ENCODE measurements at regions not wholly inside any gene's neighbourhood (a gene's known extent, or its start where the extent isn't known, plus 50 kb on each side); places are given as distances from the start of the nearest gene placed in this dataset.
A peak's percentile ranks its signal among the peaks of the same experiment; 100 is the strongest.

DNA sequence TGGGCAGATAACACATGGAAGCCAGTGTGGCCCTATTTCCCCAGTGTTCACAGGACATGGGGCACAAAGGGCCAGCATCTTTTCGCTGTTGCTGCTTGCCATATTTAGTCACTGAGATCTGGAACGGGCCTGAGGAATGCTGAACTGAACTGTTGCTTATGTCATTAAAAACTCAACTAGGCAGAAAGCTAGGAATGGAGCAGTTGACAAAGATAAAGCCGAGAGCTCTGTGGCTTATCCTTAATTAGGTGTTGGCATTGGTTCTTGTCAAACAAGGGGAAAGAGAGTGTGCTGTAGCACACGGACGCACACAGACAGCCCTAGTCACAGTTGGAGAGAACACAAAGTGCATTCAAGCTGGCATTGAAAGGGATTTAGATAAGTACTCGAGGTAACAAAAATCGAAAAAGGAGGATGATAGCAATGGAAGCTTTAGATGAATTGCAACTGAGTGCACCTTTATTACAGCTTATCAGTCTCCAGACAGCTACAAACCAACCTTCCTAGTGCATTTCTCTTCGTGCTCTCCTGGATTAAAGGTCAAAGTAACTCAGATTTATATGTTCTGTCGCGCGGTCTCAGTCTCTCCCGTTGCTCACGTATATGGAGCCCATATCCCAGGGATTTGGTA is 450.2 kb upstream of the ZNF608 start:
- no peak for TF ChIP-seq POLR2A (IDR thresholded peaks at IDR 0.05)
- TF ChIP-seq, protein P1, sequence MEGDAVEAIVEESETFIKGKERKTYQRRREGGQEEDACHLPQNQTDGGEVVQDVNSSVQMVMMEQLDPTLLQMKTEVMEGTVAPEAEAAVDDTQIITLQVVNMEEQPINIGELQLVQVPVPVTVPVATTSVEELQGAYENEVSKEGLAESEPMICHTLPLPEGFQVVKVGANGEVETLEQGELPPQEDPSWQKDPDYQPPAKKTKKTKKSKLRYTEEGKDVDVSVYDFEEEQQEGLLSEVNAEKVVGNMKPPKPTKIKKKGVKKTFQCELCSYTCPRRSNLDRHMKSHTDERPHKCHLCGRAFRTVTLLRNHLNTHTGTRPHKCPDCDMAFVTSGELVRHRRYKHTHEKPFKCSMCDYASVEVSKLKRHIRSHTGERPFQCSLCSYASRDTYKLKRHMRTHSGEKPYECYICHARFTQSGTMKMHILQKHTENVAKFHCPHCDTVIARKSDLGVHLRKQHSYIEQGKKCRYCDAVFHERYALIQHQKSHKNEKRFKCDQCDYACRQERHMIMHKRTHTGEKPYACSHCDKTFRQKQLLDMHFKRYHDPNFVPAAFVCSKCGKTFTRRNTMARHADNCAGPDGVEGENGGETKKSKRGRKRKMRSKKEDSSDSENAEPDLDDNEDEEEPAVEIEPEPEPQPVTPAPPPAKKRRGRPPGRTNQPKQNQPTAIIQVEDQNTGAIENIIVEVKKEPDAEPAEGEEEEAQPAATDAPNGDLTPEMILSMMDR (IDR thresholded peaks at IDR 0.05) = no peak
- WGBS, 4 donors = 81 to 87% (median 85%) methylated on average over 13 of the region's 13 CpGs
- Histone ChIP-seq H3K36me3 (replicated peaks in 1 of 2) (no peaks in the 10 kb centered on the region), H3K9me3 (replicated peaks in 1 of 3) (no peaks in the 10 kb centered on the region), H3K4me3 (no peak overlapping the region), H3K27me3 (no peaks in the 10 kb centered on the region), H3K27ac (no peak overlapping the region), H3K4me1 (replicated peaks in 1 of 2) (peaks cover 0 to 8% of the 10 kb centered on the region in 2 donors)
- intact Hi-C loops (cut with DNase I) = no loop called here
- no peak for DNase-seq

GRCh38 chr5:125197321-125197720 is 450.9 kb upstream of the ZNF608 start:
- no peaks in the 10 kb centered on the region for H3K9me3 ChIP-seq (replicated peaks in 1 of 3)
- no peak overlapping the region for H3K27ac ChIP-seq
- intact Hi-C loops (cut with DNase I) = no loop called here
- no peaks in the 10 kb centered on the region for H3K27me3 ChIP-seq
- no peak overlapping the region for H3K4me3 ChIP-seq
- TF ChIP-seq POLR2A (IDR thresholded peaks at IDR 0.05) = no peak
- TF ChIP-seq, protein P1 (IDR thresholded peaks at IDR 0.05) = no peak
- H3K36me3 ChIP-seq (replicated peaks in 1 of 2) = no peaks in the 10 kb centered on the region
- DNase-seq = no peak
- peaks cover 0 to 8% of the 10 kb centered on the region in 2 donors for H3K4me1 ChIP-seq (replicated peaks in 1 of 2)
- whole genome bisulfite sequencing, 4 donors = 84 to 93% (median 92%) methylated on average over 2 of the region's 2 CpGs

DNA sequence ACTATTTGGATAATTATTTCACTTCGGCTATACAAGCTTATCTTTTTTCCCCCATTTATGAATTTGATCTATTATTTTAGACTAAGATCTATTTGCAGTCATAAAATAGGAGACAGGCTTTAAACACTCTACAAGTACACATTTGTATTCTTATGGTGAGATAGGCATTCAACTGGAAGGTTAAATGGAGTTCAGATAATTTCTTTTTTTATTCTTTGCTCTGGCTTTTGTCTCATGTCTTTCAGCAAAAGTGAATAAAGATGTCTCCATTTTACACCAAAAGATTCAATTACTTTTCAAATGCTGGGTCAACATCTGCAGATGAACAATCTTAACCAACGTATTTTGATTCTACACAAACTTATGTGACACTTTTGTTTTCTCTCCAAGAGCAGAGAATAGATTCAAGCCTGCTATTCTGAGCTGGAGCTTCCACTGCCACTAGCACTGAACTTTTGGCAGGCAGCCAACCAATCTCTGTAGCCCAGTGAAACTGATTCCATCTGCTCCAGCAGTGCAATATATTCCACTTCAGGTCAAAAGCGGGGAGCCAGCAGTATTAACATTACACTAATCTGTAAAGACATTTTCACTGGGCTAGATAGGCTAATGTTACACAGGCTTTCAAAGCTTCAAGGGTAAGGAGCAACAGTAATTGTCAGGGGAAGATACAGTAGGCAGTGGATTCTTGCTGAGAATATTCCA is 452.0 kb upstream of the ZNF608 start:
- Histone ChIP-seq H3K27me3 (no peaks in the 10 kb centered on the region), H3K4me1 (replicated peaks in 1 of 2) (peaks cover 0 to 8% of the 10 kb centered on the region in 2 donors), H3K4me3 (no peak overlapping the region), H3K27ac (no peak overlapping the region), H3K9me3 (replicated peaks in 1 of 3) (no peaks in the 10 kb centered on the region), H3K36me3 (replicated peaks in 1 of 2) (no peaks in the 10 kb centered on the region)
- TF ChIP-seq, protein P1 (IDR thresholded peaks at IDR 0.05) = no peak
- TF ChIP-seq POLR2A (IDR thresholded peaks at IDR 0.05) = no peak
- 43 to 49% (median 45%) methylated on average over 3 of the region's 3 CpGs for WGBS, 4 donors
- intact Hi-C loops (cut with DNase I) = no loop called here
- DNase-seq = peak; percentile 72 to 93 (median 84)

DNA sequence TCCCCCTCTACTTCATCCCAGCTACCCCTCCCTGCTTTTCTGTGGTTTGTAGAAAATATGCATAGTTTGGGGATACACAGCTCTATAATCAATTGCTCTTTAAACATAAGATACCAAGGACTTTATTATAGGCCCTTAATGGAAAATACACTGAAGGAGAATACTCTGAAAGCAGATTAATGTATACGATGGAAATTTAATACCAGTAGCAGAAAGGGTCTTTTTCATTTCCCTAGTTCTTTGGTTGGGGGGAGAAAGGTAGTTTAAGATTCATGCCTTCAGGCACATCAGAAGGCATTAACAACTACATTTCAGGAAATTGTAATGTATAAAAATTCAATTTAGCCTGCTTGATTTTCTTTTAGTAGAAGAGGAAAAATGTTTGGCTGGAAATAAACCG is 452.9 kb upstream of the ZNF608 start:
- Histone ChIP-seq H3K27ac (no peak overlapping the region), H3K27me3 (no peaks in the 10 kb centered on the region), H3K9me3 (replicated peaks in 1 of 3) (no peaks in the 10 kb centered on the region), H3K4me3 (no peak overlapping the region), H3K36me3 (replicated peaks in 1 of 2) (no peaks in the 10 kb centered on the region), H3K4me1 (replicated peaks in 1 of 2) (peaks cover 0 to 8% of the 10 kb centered on the region in 2 donors)
- 83 to 88% (median 86%) methylated on average over 2 of the region's 2 CpGs for WGBS, 4 donors
- intact Hi-C loops (cut with DNase I) = no loop called here
- TF ChIP-seq POLR2A (IDR thresholded peaks at IDR 0.05) = no peak
- TF ChIP-seq, protein P1 (IDR thresholded peaks at IDR 0.05) = no peak
- DNase-seq = no peak
